Neural progenitor cell (in vitro differentiated cells): ENCODE measurements at regions not wholly inside any gene's neighbourhood (a gene's known extent, or its start where the extent isn't known, plus 50 kb on each side); places are given as distances from the start of the nearest gene placed in this dataset.

Experiments used
- DNase-seq: peaks from one replicate; pipeline ENCODE4 v3.0.0-alpha.2; 2016; ENCODE audit warnings: low spot score
- H2AFZ ChIP-seq: fragments of 200-600 bp; sonication (generic); replicated peaks from 2 replicates; pipeline ENCODE4 v1.6.1; 2016; ENCODE audit warnings: antibody characterized with exemption
- H3F3A ChIP-seq: fragments of 200-600 bp; sonication (generic); 2 replicates; pipeline ENCODE4 v1.6.1; 2016; ENCODE audit warnings: antibody characterized with exemption, low read depth
- H3K27ac ChIP-seq: fragments of 200-600 bp; sonication (generic); 2 replicates; pipeline ENCODE4 v1.5.1; 2016; ENCODE audit warnings: mild to moderate bottlenecking
- H3K27me3 ChIP-seq: fragments of 200-600 bp; sonication (generic); 2 replicates; pipeline ENCODE4 v1.6.1; 2016; ENCODE audit warnings: mild to moderate bottlenecking, moderate library complexity
- H3K36me3 ChIP-seq: fragments of 200-600 bp; sonication (generic); 2 replicates; pipeline ENCODE4 v1.5.1; 2016
- H3K4me1 ChIP-seq: fragments of 200-600 bp; sonication (generic); 2 replicates; pipeline ENCODE4 v1.6.1; 2016; ENCODE audit warnings: mixed run types
- H3K4me2 ChIP-seq: fragments of 200-600 bp; sonication (generic); 2 replicates; pipeline ENCODE4 v1.6.1; 2016
- H3K4me3 ChIP-seq: fragments of 200-600 bp; sonication (generic); 2 replicates; pipeline ENCODE4 v1.5.1; 2016
- H3K79me2 ChIP-seq: fragments of 200-600 bp; sonication (generic); 2 replicates; pipeline ENCODE4 v1.6.1; 2016; ENCODE audit warnings: low read depth
- H3K9ac ChIP-seq: fragments of 200-600 bp; sonication (generic); 2 replicates; pipeline ENCODE4 v1.6.1; 2016
- H3K9me3 ChIP-seq: fragments of 200-600 bp; sonication (generic); 2 replicates; pipeline ENCODE4 v1.5.1; 2016; ENCODE audit warnings: low read depth
- H4K20me1 ChIP-seq: fragments of 200-600 bp; sonication (generic); 2 replicates; pipeline ENCODE4 v1.6.1; 2016; ENCODE audit warnings: low read depth
- H3K27ac Mint-ChIP-seq: 3 replicates; pipeline ENCODE4 v1.8.0; 2021; ENCODE audit warnings: mixed read lengths
- H3K27me3 Mint-ChIP-seq: 2 replicates; pipeline ENCODE4 v1.8.0; 2022; ENCODE audit warnings: low read depth, mild to moderate bottlenecking, inconsistent platforms, moderate library complexity, mixed read lengths; ENCODE audit not compliant: insufficient read depth
- H3K36me3 Mint-ChIP-seq: 3 replicates; pipeline ENCODE4 v1.8.0; 2021; ENCODE audit warnings: mixed read lengths
- H3K4me1 Mint-ChIP-seq: 3 replicates; pipeline ENCODE4 v1.8.0; 2021; ENCODE audit warnings: mixed read lengths
- H3K4me3 Mint-ChIP-seq: 3 replicates; pipeline ENCODE4 v1.8.0; 2021; ENCODE audit warnings: mild to moderate bottlenecking, moderate library complexity, mixed read lengths
- H3K9me3 Mint-ChIP-seq: 3 replicates; pipeline ENCODE4 v1.8.0; 2020; ENCODE audit warnings: mixed read lengths
- EZH2 ChIP-seq: fragments of 200-600 bp; sonication (generic); IDR thresholded peaks from 2 replicates; pipeline ENCODE4 v1.6.1; 2017; ENCODE audit warnings: antibody characterized with exemption, mild to moderate bottlenecking, moderate library complexity
- EZH2phosphoT487 ChIP-seq: fragments of 200-600 bp; sonication (generic); IDR thresholded peaks from 2 replicates; pipeline ENCODE4 v1.6.1; 2017; ENCODE audit warnings: antibody characterized with exemption
- TF ChIP-seq, protein P1 (sequence below): fragments of 200-600 bp; sonication (generic); IDR thresholded peaks from 2 replicates; pipeline ENCODE4 v1.5.1; 2017; ENCODE audit warnings: antibody characterized with exemption, mild to moderate bottlenecking

DNA sequence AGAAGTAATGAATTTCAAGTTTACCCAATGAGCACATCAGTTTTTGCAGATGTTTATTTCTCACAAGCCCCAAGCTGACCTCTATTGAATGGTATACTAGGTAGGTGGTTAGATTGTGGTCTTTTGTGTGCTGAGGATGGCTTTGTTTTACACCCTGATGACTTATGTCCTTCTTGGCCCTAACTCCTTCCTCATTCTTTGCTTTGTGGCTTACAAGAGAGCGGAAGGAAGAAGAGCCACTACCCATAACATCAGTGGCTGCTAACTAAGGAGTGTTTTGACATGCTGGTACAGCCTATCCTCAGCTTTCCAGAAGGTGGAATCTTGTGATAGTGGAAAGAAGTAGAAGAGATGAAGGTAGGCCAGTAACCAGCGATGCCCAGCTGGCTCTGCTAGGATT lies 85.7 kb upstream of the NTRK2 start:
- H3K4me2 ChIP-seq = no peak overlapping the region
- peak overlapping the region; percentile 57 for H2AFZ ChIP-seq
- peaks cover 5% of the 10 kb centered on the region for H3K4me1 ChIP-seq
- no peak overlapping the region for H3K9ac ChIP-seq
- Mint-ChIP-seq H3K36me3 (no peaks in the 10 kb centered on the region), H3K9me3 (no peaks in the 10 kb centered on the region), H3K27ac (no peak overlapping the region), H3K4me1 (no peaks in the 10 kb centered on the region), H3K27me3 (no peaks in the 10 kb centered on the region), H3K4me3 (no peak overlapping the region)
- no peaks in the 10 kb centered on the region for H3K79me2 ChIP-seq
- no peaks in the 10 kb centered on the region for H3K9me3 ChIP-seq
- H4K20me1 ChIP-seq = no peaks in the 10 kb centered on the region
- H3K27ac ChIP-seq = no peak overlapping the region
- H3F3A ChIP-seq = no peaks in the 10 kb centered on the region
- no peak overlapping the region for H3K4me3 ChIP-seq
- H3K36me3 ChIP-seq = no peaks in the 10 kb centered on the region
- no peaks in the 10 kb centered on the region for H3K27me3 ChIP-seq
- TF ChIP-seq, protein P1, sequence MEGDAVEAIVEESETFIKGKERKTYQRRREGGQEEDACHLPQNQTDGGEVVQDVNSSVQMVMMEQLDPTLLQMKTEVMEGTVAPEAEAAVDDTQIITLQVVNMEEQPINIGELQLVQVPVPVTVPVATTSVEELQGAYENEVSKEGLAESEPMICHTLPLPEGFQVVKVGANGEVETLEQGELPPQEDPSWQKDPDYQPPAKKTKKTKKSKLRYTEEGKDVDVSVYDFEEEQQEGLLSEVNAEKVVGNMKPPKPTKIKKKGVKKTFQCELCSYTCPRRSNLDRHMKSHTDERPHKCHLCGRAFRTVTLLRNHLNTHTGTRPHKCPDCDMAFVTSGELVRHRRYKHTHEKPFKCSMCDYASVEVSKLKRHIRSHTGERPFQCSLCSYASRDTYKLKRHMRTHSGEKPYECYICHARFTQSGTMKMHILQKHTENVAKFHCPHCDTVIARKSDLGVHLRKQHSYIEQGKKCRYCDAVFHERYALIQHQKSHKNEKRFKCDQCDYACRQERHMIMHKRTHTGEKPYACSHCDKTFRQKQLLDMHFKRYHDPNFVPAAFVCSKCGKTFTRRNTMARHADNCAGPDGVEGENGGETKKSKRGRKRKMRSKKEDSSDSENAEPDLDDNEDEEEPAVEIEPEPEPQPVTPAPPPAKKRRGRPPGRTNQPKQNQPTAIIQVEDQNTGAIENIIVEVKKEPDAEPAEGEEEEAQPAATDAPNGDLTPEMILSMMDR = no peak
- TF ChIP-seq EZH2 (no peak), EZH2phosphoT487 (no peak)
- no peak for DNase-seq

DNA sequence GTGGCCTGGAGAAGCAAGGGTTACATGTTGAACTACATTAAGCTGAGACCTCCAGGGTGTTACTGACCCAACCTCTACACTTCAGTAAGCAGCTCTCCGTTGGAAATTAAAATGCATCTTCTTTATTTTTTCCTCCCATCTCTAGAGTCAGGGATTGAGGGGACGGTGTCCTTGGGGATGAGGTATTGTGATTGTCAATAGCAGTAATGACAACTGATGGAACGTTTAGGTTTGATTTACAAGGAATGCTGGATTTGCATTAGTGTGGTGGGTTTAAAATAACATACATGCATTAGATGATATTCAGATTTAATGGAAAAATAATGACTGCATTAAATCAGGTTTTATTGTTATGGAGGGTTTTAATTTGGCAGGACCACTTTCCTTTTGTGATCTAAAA lies 82.9 kb upstream of the NTRK2 start:
- Histone ChIP-seq H3K79me2 (no peaks in the 10 kb centered on the region), H3F3A (no peaks in the 10 kb centered on the region), H3K36me3 (no peaks in the 10 kb centered on the region), H3K4me3 (no peak overlapping the region), H3K27ac (no peak overlapping the region), H2AFZ (no peak overlapping the region), H4K20me1 (no peaks in the 10 kb centered on the region), H3K27me3 (no peaks in the 10 kb centered on the region), H3K9ac (no peak overlapping the region), H3K4me1 (peaks cover 5% of the 10 kb centered on the region), H3K9me3 (no peaks in the 10 kb centered on the region), H3K4me2 (no peak overlapping the region)
- Mint-ChIP-seq H3K4me3 (no peak overlapping the region), H3K27ac (no peak overlapping the region), H3K9me3 (no peaks in the 10 kb centered on the region), H3K27me3 (no peaks in the 10 kb centered on the region), H3K36me3 (no peaks in the 10 kb centered on the region), H3K4me1 (no peaks in the 10 kb centered on the region)
- TF ChIP-seq EZH2 = no peak
- TF ChIP-seq, protein P1 = no peak
- TF ChIP-seq EZH2phosphoT487 = no peak
- DNase-seq = no peak

DNA sequence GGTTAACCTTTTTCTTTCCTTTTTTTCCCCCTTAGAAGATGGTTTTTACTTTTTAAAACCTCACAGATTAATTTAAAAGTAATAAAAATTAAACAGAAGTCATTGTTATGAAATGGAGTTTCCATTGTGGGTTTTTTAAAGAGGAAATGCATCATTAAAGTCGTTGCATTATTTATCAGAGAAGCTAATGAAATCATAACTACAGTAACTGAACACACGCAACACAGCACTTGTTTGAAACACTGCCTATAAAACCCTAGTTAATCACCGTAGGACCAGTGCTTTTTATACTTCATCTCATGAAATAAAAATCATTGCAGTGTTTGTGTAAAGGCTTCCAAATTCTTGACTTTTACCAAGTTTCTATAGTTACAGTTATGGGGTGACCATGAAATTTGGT lies 82.4 kb upstream of the NTRK2 start:
- TF ChIP-seq, protein P1 = no peak
- TF ChIP-seq EZH2phosphoT487 (no peak), EZH2 (no peak)
- Mint-ChIP-seq H3K9me3 (no peaks in the 10 kb centered on the region), H3K36me3 (no peaks in the 10 kb centered on the region), H3K27ac (no peak overlapping the region), H3K4me1 (no peaks in the 10 kb centered on the region), H3K27me3 (no peaks in the 10 kb centered on the region), H3K4me3 (no peak overlapping the region)
- no peak overlapping the region for H3K9ac ChIP-seq
- H3K36me3 ChIP-seq = no peaks in the 10 kb centered on the region
- DNase-seq = no peak
- no peaks in the 10 kb centered on the region for H3F3A ChIP-seq
- no peak overlapping the region for H3K4me2 ChIP-seq
- H3K4me1 ChIP-seq = peaks cover 5% of the 10 kb centered on the region
- H3K27ac ChIP-seq = no peak overlapping the region
- H4K20me1 ChIP-seq = no peaks in the 10 kb centered on the region
- H3K27me3 ChIP-seq = no peaks in the 10 kb centered on the region
- no peaks in the 10 kb centered on the region for H3K79me2 ChIP-seq
- H3K9me3 ChIP-seq = no peaks in the 10 kb centered on the region
- H2AFZ ChIP-seq = no peak overlapping the region
- no peak overlapping the region for H3K4me3 ChIP-seq

DNA sequence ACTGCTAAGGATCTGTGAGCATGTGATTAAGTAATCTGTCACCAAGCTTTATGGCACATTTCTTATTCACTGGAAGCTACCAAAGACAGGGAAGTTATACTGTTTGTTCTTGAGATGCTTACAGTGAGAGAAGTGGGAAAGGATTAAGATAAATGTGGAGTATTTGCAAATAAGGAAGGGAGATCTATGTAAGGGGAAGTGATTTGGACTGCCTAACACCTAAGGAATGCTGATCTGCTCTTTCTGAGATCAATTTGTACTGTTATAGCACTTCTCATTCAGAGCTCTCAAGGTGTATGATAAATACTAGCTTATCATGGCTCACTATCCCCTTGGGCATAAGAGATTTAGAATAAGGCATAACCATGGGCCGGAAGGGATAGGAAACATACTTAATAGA lies 80.0 kb upstream of the NTRK2 start:
- H3K27me3 ChIP-seq = no peaks in the 10 kb centered on the region
- H3F3A ChIP-seq = no peaks in the 10 kb centered on the region
- Mint-ChIP-seq H3K36me3 (no peaks in the 10 kb centered on the region), H3K4me1 (no peaks in the 10 kb centered on the region), H3K4me3 (no peak overlapping the region), H3K9me3 (no peaks in the 10 kb centered on the region), H3K27ac (no peak overlapping the region), H3K27me3 (no peaks in the 10 kb centered on the region)
- H3K9me3 ChIP-seq = no peaks in the 10 kb centered on the region
- no peak overlapping the region for H3K4me3 ChIP-seq
- H3K9ac ChIP-seq = no peak overlapping the region
- H3K36me3 ChIP-seq = no peaks in the 10 kb centered on the region
- H3K79me2 ChIP-seq = no peaks in the 10 kb centered on the region
- no peak overlapping the region for H2AFZ ChIP-seq
- no peak for DNase-seq
- no peak overlapping the region for H3K4me2 ChIP-seq
- no peaks in the 10 kb centered on the region for H4K20me1 ChIP-seq
- TF ChIP-seq, protein P1 = no peak
- TF ChIP-seq EZH2phosphoT487 (no peak), EZH2 (no peak)
- no peak overlapping the region for H3K27ac ChIP-seq
- H3K4me1 ChIP-seq = no peaks in the 10 kb centered on the region
